MG63 (cell line): ENCODE measurements at regions not wholly inside any gene's neighbourhood (a gene's known extent, or its start where the extent isn't known, plus 50 kb on each side); places are given as distances from the start of the nearest gene placed in this dataset.
"Not testable (repeated sequence)": the region's sequence is repeated elsewhere in the genome, so short reads cannot be mapped to it uniquely, and the experiment has no call there.

ENCODE experiments used
- DNase-seq: peaks from one replicate; pipeline ENCODE4 v3.0.0-alpha.2; 2020
- H3K27me3 ChIP-seq: fragments of 250-450 bp; sonication (Bioruptor Pico); 2 replicates; pipeline ENCODE4 v1.5.1; 2020; ENCODE audit warnings: mild to moderate bottlenecking, moderate library complexity
- H3K36me3 ChIP-seq: fragments of 250-450 bp; sonication (Bioruptor Pico); 2 replicates; pipeline ENCODE4 v1.5.1; 2020; ENCODE audit warnings: mild to moderate bottlenecking, moderate library complexity
- H3K4me3 ChIP-seq: fragments of 250-450 bp; sonication (Bioruptor Pico); 2 replicates; pipeline ENCODE4 v1.5.1; 2020; ENCODE audit warnings: mild to moderate bottlenecking, moderate library complexity
- H3K9me3 ChIP-seq: fragments of 250-450 bp; sonication (Bioruptor Pico); 2 replicates; pipeline ENCODE4 v1.5.1; 2020; ENCODE audit warnings: mild to moderate bottlenecking, moderate library complexity

DNA sequence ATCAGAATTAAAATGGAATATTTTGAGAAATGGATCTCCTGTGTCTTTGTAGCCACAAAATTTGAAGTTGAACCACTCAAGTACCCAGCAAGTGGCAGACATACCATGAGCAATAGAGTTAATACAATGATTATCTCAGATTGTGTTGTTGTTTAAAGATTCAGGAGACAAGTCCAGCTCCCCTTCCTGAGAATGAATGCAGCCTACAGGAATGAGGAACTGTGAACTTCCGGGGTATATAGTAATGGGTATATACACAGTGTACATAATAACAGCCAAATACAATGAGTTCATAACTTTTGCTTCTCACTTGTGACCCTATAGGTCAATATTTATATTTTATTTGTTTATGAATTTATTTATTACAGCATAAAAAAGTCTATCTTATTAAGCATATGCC is 445.0 kb downstream of the SETD4 start:
- Histone ChIP-seq H3K9me3 (no peaks in the 10 kb centered on the region), H3K36me3 (no peaks in the 10 kb centered on the region), H3K4me3 (no peak overlapping the region), H3K27me3 (no peaks in the 10 kb centered on the region)
- DNase-seq: no peak

DNA sequence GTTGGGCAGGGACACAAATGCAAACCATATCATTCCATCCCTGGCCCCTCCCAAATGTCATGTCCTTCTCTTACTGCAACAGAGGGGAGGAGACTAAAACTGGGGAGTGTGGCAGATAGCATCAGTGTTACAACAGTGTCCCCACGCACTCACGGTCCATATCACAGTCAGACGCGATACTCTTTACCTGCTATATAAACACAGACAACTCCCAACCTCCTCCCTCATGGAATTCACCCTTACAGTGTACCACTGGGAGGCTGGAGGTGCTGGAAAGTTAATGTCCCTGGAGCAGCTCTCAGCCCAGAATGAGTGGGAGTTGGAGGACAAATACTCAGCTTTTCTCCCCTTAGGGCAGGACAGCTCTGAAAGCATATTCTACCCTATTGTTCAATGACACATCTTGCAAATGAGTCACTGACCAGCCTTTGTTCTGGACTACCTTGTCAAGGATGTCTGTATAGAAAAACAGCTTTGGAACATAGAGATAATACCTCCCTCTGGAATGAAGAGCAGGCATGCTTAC is 445.9 kb downstream of the SETD4 start:
- H3K9me3 ChIP-seq: no peaks in the 10 kb centered on the region
- H3K4me3 ChIP-seq: no peak overlapping the region
- no peaks in the 10 kb centered on the region for H3K36me3 ChIP-seq
- DNase-seq: no peak
- no peaks in the 10 kb centered on the region for H3K27me3 ChIP-seq

DNA sequence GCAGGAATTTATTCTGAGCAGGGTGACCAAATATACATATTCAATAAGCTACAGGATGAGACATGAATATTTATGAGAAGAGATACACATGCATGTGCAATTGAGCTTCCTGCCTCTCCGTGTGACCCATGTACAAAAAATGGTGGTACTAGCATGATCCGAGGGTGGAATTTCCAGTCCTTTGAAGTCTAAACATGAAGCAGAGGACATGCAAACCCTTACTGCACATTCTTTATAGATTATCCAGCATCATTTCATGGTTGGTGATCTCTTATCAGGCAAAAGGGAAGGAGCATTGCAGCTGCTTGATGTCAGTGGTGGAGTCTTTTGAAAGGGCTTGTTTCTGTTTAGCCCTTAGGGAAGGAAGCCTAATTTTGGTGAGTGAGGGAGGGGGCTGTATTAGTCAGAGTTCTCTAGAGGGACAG is 448.6 kb downstream of the SETD4 start:
- Histone ChIP-seq H3K36me3 (no peaks in the 10 kb centered on the region), H3K4me3 (no peak overlapping the region), H3K9me3 (no peaks in the 10 kb centered on the region), H3K27me3 (no peaks in the 10 kb centered on the region)
- no peak for DNase-seq

GRCh38 chr21:35609263-35609662 is 451.1 kb downstream of the SETD4 start:
- H3K4me3 ChIP-seq: no peak overlapping the region
- H3K36me3 ChIP-seq: no peaks in the 10 kb centered on the region
- H3K9me3 ChIP-seq: no peaks in the 10 kb centered on the region
- H3K27me3 ChIP-seq: no peaks in the 10 kb centered on the region
- DNase-seq: no peak

DNA sequence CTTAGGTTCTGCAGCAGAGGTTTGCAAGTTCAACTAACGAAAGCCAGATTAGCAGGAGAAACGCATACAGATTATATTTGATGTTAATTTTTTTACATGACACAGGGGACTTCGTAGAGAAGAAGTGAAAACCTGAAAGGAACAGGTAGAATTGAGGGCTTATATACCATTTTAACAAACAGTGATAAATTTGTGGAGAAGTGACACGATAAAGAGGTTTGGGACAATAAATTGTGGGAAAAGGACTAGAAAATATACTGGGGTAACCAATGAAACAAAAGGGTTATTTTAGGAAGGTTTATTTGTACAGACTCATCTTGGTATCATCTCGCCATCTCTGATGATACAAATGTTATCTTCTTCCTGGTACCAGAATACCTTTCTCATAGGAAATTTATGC is 452.9 kb downstream of the SETD4 start:
- H3K36me3 ChIP-seq: no peaks in the 10 kb centered on the region
- H3K4me3 ChIP-seq: no peak overlapping the region
- no peaks in the 10 kb centered on the region for H3K27me3 ChIP-seq
- no peak for DNase-seq
- no peaks in the 10 kb centered on the region for H3K9me3 ChIP-seq

GRCh38 chr21:35606578-35606977 is 453.7 kb downstream of the SETD4 start:
- no peaks in the 10 kb centered on the region for H3K27me3 ChIP-seq
- no peak for DNase-seq
- H3K36me3 ChIP-seq: no peaks in the 10 kb centered on the region

DNA sequence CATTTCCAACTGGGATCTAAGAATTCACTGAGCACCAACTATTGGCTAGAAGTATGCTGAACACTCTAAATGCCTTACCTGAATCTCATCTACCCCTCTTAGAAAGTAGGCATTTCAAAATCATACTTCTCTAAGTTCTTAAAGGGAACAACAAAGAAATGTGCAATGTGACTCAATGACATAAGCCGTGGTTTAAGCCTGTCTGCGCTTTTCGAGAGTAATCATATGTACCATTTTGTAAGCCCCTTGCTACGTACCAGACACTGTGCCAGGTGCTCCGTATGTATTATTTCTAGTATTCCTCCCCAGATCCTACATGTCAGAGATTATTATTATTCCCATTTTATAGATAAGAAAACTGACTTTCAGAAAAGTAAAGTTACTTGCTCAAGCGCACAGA is 454.2 kb downstream of the SETD4 start:
- no peak overlapping the region for H3K4me3 ChIP-seq
- H3K9me3 ChIP-seq: no peaks in the 10 kb centered on the region
- H3K27me3 ChIP-seq: no peaks in the 10 kb centered on the region
- no peak for DNase-seq
- no peaks in the 10 kb centered on the region for H3K36me3 ChIP-seq

More at GRCh38 chr21:35606578-35606977, 453.7 kb downstream of the SETD4 start:
- no peak overlapping the region for H3K4me3 ChIP-seq
- no peaks in the 10 kb centered on the region for H3K9me3 ChIP-seq

DNA sequence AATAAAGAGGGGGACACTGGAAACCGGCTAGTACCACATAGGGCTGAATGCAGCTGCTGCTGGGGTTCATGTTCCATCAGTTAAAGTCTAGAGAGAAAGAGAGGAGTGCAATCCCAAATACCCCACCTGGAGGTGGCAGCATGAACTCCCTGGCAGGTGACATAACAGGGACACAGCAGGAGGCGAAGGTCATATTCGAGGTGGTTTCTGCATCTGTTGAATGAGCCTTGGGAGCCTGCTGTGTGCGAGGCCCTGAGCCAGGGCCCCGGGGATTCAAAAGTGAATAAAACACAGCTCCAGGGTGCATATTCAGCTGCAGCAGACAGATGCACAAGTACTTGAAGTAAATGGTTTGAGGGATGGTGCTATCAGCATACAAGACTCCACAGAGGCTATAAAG is 456.8 kb downstream of the SETD4 start:
- Histone ChIP-seq H3K9me3 (no peaks in the 10 kb centered on the region), H3K4me3 (no peak overlapping the region), H3K27me3 (no peaks in the 10 kb centered on the region), H3K36me3 (no peaks in the 10 kb centered on the region)
- DNase-seq: no peak

DNA sequence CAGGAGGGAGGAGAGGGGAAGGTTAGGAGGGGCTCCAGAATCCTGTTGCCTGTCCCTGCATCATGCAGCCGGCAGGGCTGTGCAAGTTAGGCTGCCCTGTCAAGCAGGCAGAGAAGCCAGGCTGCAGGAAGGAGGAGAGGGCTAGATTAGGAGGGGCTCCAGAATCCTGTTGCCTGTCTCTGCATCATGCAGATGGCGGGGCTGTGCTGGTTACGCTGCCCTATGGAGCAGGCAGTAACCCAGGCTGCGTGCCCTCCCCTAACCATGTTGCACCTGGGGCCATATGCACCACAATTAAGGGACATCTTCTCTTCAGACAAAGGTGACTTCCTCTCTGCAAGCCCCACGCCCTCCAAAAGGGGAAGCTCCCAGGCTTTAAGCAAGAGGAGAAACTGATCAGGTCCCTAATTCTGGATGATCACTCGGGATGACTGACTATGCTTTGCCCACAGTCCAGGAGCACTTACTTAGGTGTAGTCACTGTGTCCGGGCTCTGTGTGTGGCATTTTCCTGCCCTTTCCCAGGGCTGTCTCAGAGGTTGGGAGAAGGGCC is 457.4 kb downstream of the SETD4 start:
- no peak for DNase-seq
- no peak overlapping the region for H3K4me3 ChIP-seq
- H3K36me3 ChIP-seq: no peaks in the 10 kb centered on the region
- H3K27me3 ChIP-seq: no peaks in the 10 kb centered on the region
- H3K9me3 ChIP-seq: no peaks in the 10 kb centered on the region

GRCh38 chr21:35601211-35601610 is 459.1 kb downstream of the SETD4 start:
- no peaks in the 10 kb centered on the region for H3K27me3 ChIP-seq
- no peaks in the 10 kb centered on the region for H3K36me3 ChIP-seq
- H3K9me3 ChIP-seq: no peaks in the 10 kb centered on the region
- no peak for DNase-seq
- H3K4me3 ChIP-seq: no peak overlapping the region

GRCh38 chr21:35599164-35599563 is 461.2 kb downstream of the SETD4 start:
- Histone ChIP-seq H3K4me3 (no peak overlapping the region), H3K27me3 (no peaks in the 10 kb centered on the region), H3K36me3 (no peaks in the 10 kb centered on the region), H3K9me3 (no peaks in the 10 kb centered on the region)
- no peak for DNase-seq

GRCh38 chr21:35597750-35598339 is 462.5 kb downstream of the SETD4 start:
- Histone ChIP-seq H3K9me3 (no peaks in the 10 kb centered on the region), H3K27me3 (no peaks in the 10 kb centered on the region), H3K4me3 (no peak overlapping the region), H3K36me3 (no peaks in the 10 kb centered on the region)
- no peak for DNase-seq

DNA sequence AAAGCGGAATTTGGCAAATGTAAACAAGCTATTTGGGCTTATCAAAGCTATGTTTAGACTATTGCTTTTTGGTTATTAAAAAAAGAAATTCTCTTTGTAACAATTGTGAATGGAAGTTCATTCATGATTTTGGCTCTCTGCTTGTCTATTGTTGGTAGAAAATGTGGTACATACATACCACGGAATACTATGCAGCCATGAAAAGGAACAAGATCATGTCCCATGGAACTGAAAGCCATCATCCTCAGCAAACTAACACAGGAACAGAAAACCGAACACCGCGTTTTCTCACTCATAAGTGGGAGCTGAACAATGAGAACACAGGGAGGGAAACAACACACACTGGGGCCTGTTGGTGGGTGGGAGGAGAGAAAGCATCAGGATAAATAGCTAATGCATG is 465.4 kb downstream of the SETD4 start:
- Histone ChIP-seq H3K36me3 (no peaks in the 10 kb centered on the region), H3K4me3 (no peak overlapping the region), H3K27me3 (no peaks in the 10 kb centered on the region), H3K9me3 (no peaks in the 10 kb centered on the region)
- no peak for DNase-seq

DNA sequence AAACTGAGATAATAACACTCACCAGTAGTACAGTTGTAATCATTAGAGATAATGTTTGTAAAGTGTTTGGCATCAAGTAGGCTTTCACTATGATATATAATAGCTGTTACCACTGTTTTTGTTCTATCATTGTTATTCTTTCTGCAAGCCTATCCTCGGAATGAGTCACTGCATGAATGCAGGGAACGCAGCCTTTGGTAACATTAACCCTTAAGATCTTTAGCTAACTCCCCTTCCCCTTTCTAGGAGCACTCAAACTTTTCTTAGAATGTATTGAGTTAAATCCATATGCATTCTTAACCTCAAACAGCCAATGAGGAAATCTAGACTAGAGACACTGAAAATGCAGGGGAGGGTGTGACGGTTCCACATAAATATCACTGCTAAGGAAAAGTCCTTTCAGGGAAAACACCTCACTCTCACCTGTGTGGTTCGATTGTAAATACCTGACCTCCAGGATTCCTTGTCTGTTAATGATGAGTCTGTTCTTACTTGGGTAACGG is 467.3 kb downstream of the SETD4 start:
- Histone ChIP-seq H3K4me3 (no peak overlapping the region), H3K9me3 (no peaks in the 10 kb centered on the region), H3K27me3 (0 out of 2 replicates have a peak, but pooled peaks cover 2% of the 10 kb centered on the region), H3K36me3 (no peaks in the 10 kb centered on the region)
- peak; percentile 4 for DNase-seq

DNA sequence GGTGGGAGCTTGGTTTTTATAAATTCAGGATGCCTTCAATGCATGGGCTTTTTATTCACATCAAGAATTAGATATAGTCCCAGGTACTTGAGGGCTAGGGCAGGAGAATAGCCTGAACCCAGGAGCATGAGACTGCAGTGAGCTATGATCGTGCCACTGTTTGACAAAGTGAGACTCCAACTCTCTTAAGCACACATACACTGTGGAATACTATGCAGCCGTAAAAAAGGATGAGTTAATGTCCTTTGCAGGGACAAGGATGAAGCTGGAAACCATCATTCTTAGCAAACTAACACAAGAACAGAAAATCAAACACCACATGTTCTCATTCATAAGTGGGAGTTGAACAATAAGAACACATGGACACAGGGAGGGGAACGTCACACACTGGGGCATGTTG is 470.0 kb downstream of the SETD4 start:
- H3K4me3 ChIP-seq, H3K9me3 ChIP-seq, H3K36me3 ChIP-seq, H3K27me3 ChIP-seq, DNase-seq: not testable (repeated sequence)

GRCh38 chr21:35587841-35588380 is 472.4 kb downstream of the SETD4 start:
- 0 out of 2 replicates have a peak, but pooled peaks cover 2% of the 10 kb centered on the region for H3K27me3 ChIP-seq
- DNase-seq: no peak
- H3K4me3 ChIP-seq: no peak overlapping the region
- no peaks in the 10 kb centered on the region for H3K36me3 ChIP-seq
- H3K9me3 ChIP-seq: no peaks in the 10 kb centered on the region

GRCh38 chr21:35586305-35586704 is 474.0 kb downstream of the SETD4 start:
- H3K36me3 ChIP-seq: no peaks in the 10 kb centered on the region
- no peak for DNase-seq
- 0 out of 2 replicates have a peak, but pooled peaks cover 2% of the 10 kb centered on the region for H3K27me3 ChIP-seq
- H3K4me3 ChIP-seq: no peak overlapping the region
- no peaks in the 10 kb centered on the region for H3K9me3 ChIP-seq

- Histone ChIP-seq H3K9me3 (no peaks in the 10 kb centered on the region), H3K4me3 (no peak overlapping the region), H3K27me3 (0 out of 2 replicates have a peak, but pooled peaks cover 2% of the 10 kb centered on the region), H3K36me3 (no peaks in the 10 kb centered on the region)
- DNase-seq: no peak
These were observed 474.4 kb downstream of the SETD4 start for GRCh38 chr21:35585878-35586277.
